GM06990 (cell line): ENCODE measurements at regions not wholly inside any gene's neighbourhood (a gene's known extent, or its start where the extent isn't known, plus 50 kb on each side); places are given as distances from the start of the nearest gene placed in this dataset.

Experiments used
- DNase-seq: peaks from one replicate; pipeline ENCODE4 v3.0.0-alpha.2; 2011; ENCODE audit not compliant: insufficient read length; ENCODE audit errors: extremely low read depth
- H3K27me3 ChIP-seq: replicated peaks from 2 replicates; pipeline ENCODE4 v1.6.0; 2011; ENCODE audit warnings: low read length; ENCODE audit not compliant: control insufficient read depth, insufficient read depth
- H3K36me3 ChIP-seq: 2 replicates; pipeline ENCODE4 v1.5.1; 2011; ENCODE audit warnings: low read length; ENCODE audit not compliant: control insufficient read depth, insufficient read depth
- H3K4me3 ChIP-seq: replicated peaks from 2 replicates; pipeline ENCODE4 v1.5.1; 2011; ENCODE audit warnings: low read depth, mild to moderate bottlenecking, control low read depth, low read length
- TF ChIP-seq, protein P1 (sequence below): IDR thresholded peaks from 2 replicates; pipeline ENCODE4 v1.5.1; 2011; ENCODE audit warnings: low read length, control low read depth, mild to moderate bottlenecking, inconsistent platforms; ENCODE audit not compliant: insufficient read depth, poor library complexity, severe bottlenecking

DNA sequence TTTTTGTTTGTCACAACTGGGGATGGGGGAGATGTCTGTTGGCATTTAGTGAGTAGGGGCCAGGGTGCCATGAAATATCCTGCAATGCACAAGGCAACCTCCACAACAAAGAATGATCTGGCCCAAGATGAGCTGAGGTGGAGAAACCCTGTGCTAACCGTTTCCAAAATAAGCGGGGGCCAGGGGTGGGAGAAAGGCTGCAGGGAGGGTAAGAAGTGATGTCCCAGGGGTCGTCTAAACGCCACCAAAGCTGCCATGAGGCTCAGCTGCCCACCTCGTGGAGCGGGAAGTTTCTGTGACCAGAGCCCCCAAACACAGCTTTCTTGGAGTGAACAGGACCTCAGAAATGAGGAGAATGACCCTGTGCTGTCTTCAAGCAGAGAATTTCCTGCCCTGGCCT lies 76.5 kb upstream of the CDH5 start:
- no peaks in the 10 kb centered on the region for H3K36me3 ChIP-seq
- H3K27me3 ChIP-seq = no peaks in the 10 kb centered on the region; the same call in 1 of the 2 replicates
- DNase-seq = no peak
- TF ChIP-seq, protein P1, sequence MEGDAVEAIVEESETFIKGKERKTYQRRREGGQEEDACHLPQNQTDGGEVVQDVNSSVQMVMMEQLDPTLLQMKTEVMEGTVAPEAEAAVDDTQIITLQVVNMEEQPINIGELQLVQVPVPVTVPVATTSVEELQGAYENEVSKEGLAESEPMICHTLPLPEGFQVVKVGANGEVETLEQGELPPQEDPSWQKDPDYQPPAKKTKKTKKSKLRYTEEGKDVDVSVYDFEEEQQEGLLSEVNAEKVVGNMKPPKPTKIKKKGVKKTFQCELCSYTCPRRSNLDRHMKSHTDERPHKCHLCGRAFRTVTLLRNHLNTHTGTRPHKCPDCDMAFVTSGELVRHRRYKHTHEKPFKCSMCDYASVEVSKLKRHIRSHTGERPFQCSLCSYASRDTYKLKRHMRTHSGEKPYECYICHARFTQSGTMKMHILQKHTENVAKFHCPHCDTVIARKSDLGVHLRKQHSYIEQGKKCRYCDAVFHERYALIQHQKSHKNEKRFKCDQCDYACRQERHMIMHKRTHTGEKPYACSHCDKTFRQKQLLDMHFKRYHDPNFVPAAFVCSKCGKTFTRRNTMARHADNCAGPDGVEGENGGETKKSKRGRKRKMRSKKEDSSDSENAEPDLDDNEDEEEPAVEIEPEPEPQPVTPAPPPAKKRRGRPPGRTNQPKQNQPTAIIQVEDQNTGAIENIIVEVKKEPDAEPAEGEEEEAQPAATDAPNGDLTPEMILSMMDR = no peak
- H3K4me3 ChIP-seq = no peak overlapping the region

DNA sequence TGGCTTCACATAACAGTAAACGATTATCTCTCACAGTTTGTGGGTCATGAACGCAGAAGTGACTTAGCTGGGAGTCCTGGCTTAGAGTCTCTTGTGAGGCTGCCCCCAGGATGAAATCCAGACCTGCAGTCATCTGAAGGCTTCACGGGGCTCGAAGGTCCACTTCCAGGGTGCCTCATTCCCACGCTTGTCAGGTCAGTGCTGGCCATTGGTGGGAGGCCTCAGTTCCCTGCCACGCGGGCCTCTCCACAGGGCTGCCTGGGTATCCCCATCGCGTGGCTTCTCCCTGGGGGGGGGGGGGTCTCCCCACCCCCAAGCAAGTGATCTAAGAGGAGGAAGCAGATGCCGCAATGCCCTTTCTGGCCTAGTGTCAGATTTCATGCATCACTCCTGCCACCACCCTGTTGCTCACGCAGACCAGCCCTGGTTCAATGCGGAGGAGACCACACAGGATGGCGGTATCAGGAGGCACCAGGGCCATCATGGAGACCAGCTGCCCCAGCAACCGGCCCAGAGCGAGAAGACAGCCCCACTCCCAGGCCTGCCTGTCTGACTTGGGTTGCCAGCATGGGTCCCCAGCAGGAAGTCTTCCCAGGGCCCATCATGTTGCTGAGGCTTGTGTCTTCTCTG lies 77.3 kb upstream of the CDH5 start:
- no peaks in the 10 kb centered on the region for H3K36me3 ChIP-seq
- H3K4me3 ChIP-seq = no peak overlapping the region
- TF ChIP-seq, protein P1 = no peak
- DNase-seq = no peak
- no peaks in the 10 kb centered on the region; the same call in 1 of the 2 replicates for H3K27me3 ChIP-seq

DNA sequence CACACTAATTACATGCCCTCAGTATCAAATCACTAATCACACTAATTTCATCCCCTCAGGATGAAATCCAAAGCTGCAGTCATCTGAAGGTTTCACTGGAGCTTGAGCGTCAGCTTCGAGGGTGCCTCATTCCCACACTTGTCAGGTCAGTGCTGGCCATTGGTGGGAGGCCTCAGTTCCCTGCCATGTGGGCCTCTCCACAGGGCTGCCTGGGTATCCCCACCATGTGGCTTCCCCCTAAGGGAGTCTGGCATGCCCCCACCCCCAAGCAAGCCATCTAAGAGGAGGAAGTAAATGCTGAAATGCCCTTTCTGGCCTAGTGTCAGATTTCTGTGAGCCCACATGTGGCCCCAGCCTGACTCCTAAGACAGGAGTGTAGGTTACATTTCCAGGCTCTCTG lies 78.6 kb upstream of the CDH5 start:
- DNase-seq = no peak
- TF ChIP-seq, protein P1 = no peak
- Histone ChIP-seq H3K27me3 (no peaks in the 10 kb centered on the region; the same call in 1 of the 2 replicates), H3K4me3 (no peak overlapping the region), H3K36me3 (no peaks in the 10 kb centered on the region)

DNA sequence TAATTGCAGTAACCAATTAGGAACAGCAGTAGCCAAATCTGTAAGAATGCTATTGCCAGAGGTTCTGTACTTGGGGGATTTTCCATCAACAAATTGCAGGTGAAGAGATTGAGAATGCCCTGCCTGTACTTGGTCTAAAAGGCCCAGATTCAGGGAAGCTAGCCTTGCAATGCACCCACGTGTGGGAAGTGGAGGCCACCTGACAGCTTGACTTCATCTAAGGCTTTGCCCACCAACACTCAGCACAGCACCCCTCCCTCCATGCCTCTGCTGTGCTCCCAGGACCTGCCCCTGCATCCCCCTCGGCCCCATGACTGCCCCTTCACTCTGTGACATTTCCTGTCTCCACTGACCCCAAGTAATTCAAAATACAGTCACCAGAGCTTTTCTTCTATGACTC lies 79.1 kb upstream of the CDH5 start:
- DNase-seq = no peak
- TF ChIP-seq, protein P1 = no peak
- Histone ChIP-seq H3K27me3 (no peaks in the 10 kb centered on the region; the same call in 1 of the 2 replicates), H3K36me3 (no peaks in the 10 kb centered on the region), H3K4me3 (no peak overlapping the region)

DNA sequence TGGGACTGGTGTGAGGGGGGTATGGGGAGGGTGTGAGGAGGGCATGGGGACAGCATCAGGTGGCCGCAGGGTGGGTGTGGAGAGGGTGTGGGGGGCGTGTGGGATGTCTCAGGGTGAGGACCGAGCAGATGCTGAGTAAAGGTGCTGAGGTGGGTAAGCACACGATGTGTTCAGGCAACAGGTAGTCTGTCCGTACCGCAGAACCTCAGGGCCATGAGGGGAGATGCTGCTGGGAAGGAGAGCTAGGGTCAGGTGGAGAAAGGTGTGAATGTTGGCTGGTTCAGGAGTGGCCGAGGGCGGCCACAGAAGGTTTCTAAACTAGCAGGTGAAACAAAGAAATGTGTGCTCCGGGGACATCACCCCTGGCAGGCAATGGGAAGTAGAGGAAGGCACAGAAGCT lies 80.0 kb upstream of the CDH5 start:
- TF ChIP-seq, protein P1 = no peak
- DNase-seq = no peak
- H3K36me3 ChIP-seq = no peaks in the 10 kb centered on the region
- H3K4me3 ChIP-seq = no peak overlapping the region
- H3K27me3 ChIP-seq = no peaks in the 10 kb centered on the region; the same call in 1 of the 2 replicates
